A549 (cell line): ENCODE measurements at regions not wholly inside any gene's neighbourhood (a gene's known extent, or its start where the extent isn't known, plus 50 kb on each side); places are given as distances from the start of the nearest gene placed in this dataset.

Source experiments
- ATAC-seq, 2 experiments: fragments of 200-7000 bp in 1 of 2; fragments of >200 bp in 1 of 2; cut with Nextera tagmentation in 1 of 2; cut with Tn5 transposase in 1 of 2; 3 replicates each; pipeline versions ENCODE4 v1.8.0 to v1.9.1; 2018 to 2020; ENCODE audit warnings: mild to moderate bottlenecking in 1 of 2, moderate library complexity in 1 of 2
- CTCF ChIA-PET: fragments of 300-600 bp; sonication (Branson Sonifier 250); formaldehyde crosslinking; extraction: SDS; loops from one replicate; lab custom pipeline; 2021; ENCODE audit warnings: antibody characterized with exemption, inconsistent platforms; lab: Yijun Ruan, JAX
- POLR2A ChIA-PET: fragments of 350-600 bp; formaldehyde crosslinking; extraction: SDS; loops from one replicate; lab custom pipeline; 2021; ENCODE audit warnings: antibody characterized with exemption, inconsistent platforms; lab: Yijun Ruan, JAX
- DNase-seq, 2 experiments: peaks; one replicate each; pipeline versions ENCODE4 v3.0.0 to v3.0.0-alpha.2; 2011 to 2016; ENCODE audit warnings: low read depth in 1 of 2, low spot score in 1 of 2
- FAIRE-seq: peaks from 2 replicates; lab custom pipeline; 2011; peaks lifted over from hg19 to GRCh38; lab: Jason Lieb, UNC
- H3K27ac ChIP-seq, 2 experiments: fragments of >200 bp; sonication (Bioruptor Twin); formaldehyde crosslinking; 3 replicates each; pipeline ENCODE4 v1.5.1; 2016 to 2017
- H3K4me1 ChIP-seq: fragments of >200 bp; sonication (Bioruptor Twin); formaldehyde crosslinking; 3 replicates; pipeline ENCODE4 v1.6.1; 2016
- H3K4me2 ChIP-seq: fragments of >200 bp; sonication (Bioruptor Twin); formaldehyde crosslinking; 3 replicates; pipeline ENCODE4 v1.6.1; 2016
- H3K4me3 ChIP-seq: fragments of >200 bp; sonication (Bioruptor Twin); formaldehyde crosslinking; 3 replicates; pipeline ENCODE4 v1.5.1; 2016
- H3K9me3 ChIP-seq: fragments of >200 bp; sonication (Bioruptor Twin); formaldehyde crosslinking; 3 replicates; pipeline ENCODE4 v1.6.1; 2016
- CBX2 ChIP-seq: fragments of 200-600 bp; sonication (generic); IDR thresholded peaks from 2 replicates; pipeline ENCODE4 v1.6.1; 2016; ENCODE audit warnings: low read depth, mild to moderate bottlenecking, borderline replicate concordance
- EHMT2 ChIP-seq: fragments of 200-600 bp; sonication (generic); IDR thresholded peaks from 2 replicates; pipeline ENCODE4 v1.6.1; 2016; ENCODE audit warnings: antibody characterized with exemption, low read depth, mild to moderate bottlenecking, moderate library complexity
- ESRRA ChIP-seq: fragments of 150-350 bp; IDR thresholded peaks from 2 replicates; pipeline ENCODE4 v1.6.1; 2014; ENCODE audit warnings: mild to moderate bottlenecking, low read length, borderline replicate concordance
- FOSL2 ChIP-seq, 2 experiments: fragments of 450-650 bp in 1 of 2; fragments of >200 bp in 1 of 2; sonication (Bioruptor Twin) in 1 of 2; formaldehyde crosslinking; IDR thresholded peaks; 2 replicates each; pipeline versions ENCODE4 v1.5.0 to v1.6.1; 2016 to 2020; ENCODE audit warnings: mild to moderate bottlenecking in 1 of 2, moderate library complexity in 1 of 2
- HEYL ChIP-seq: fragments of 250-450 bp; sonication (Bioruptor Pico); IDR thresholded peaks from 2 replicates; pipeline ENCODE4 v1.8.0; 2021; ENCODE audit warnings: mild to moderate bottlenecking, moderate library complexity
- HOXA7 ChIP-seq: fragments of 250-450 bp; sonication (Bioruptor Pico); IDR thresholded peaks from 2 replicates; pipeline ENCODE4 v1.5.0; 2020; ENCODE audit warnings: mild to moderate bottlenecking, moderate library complexity
- HOXB13 ChIP-seq: fragments of 250-450 bp; sonication (Bioruptor Pico); IDR thresholded peaks from 2 replicates; pipeline ENCODE4 v1.5.0; 2020; ENCODE audit warnings: low read depth, mild to moderate bottlenecking, moderate library complexity
- HOXB5 ChIP-seq: fragments of 250-450 bp; sonication (Bioruptor Pico); IDR thresholded peaks from 2 replicates; pipeline ENCODE4 v1.5.0; 2020; ENCODE audit warnings: mild to moderate bottlenecking, moderate library complexity
- KDM5A ChIP-seq: fragments of 200-600 bp; sonication (generic); IDR thresholded peaks from 2 replicates; pipeline ENCODE4 v1.6.1; 2016; ENCODE audit warnings: antibody characterized with exemption, mild to moderate bottlenecking
- NFE2L2 ChIP-seq: fragments of 150-350 bp; conservative IDR thresholded peaks from 2 replicates; pipeline ENCODE4 v1.6.1; 2014; ENCODE audit warnings: low read length
- NPAS2 ChIP-seq: fragments of 250-450 bp; sonication (Bioruptor Pico); IDR thresholded peaks from 2 replicates; pipeline ENCODE4 v1.8.0; 2022; ENCODE audit warnings: mild to moderate bottlenecking, moderate library complexity, borderline replicate concordance
- PHF8 ChIP-seq: fragments of 200-600 bp; sonication (generic); IDR thresholded peaks from 2 replicates; pipeline ENCODE4 v1.6.1; 2016; ENCODE audit warnings: low read depth, mild to moderate bottlenecking, antibody characterized with exemption, moderate library complexity, borderline replicate concordance
- POLR2A ChIP-seq: IDR thresholded peaks from 2 replicates; pipeline ENCODE4 v1.6.1; 2012; ENCODE audit warnings: mild to moderate bottlenecking, low read length
- RARB ChIP-seq: fragments of 250-450 bp; sonication (Bioruptor Pico); IDR thresholded peaks from 2 replicates; pipeline ENCODE4 v1.8.0; 2021; ENCODE audit warnings: mild to moderate bottlenecking, moderate library complexity
- SMC3 ChIP-seq: fragments of >200 bp; sonication (Bioruptor Twin); formaldehyde crosslinking; IDR thresholded peaks from 3 replicates; pipeline ENCODE4 v1.6.1; 2018; ENCODE audit warnings: inconsistent platforms
- TFCP2L1 ChIP-seq: fragments of 250-450 bp; sonication (Bioruptor Pico); IDR thresholded peaks from 2 replicates; pipeline ENCODE4 v1.5.0; 2021; ENCODE audit warnings: mild to moderate bottlenecking
- TP53 ChIP-seq: fragments of 250-450 bp; sonication (Bioruptor Pico); IDR thresholded peaks from 2 replicates; pipeline ENCODE4 v1.5.0; 2021; ENCODE audit warnings: mild to moderate bottlenecking, moderate library complexity
- ZC3H11A ChIP-seq: fragments of 450-650 bp; IDR thresholded peaks from 2 replicates; pipeline ENCODE4 v1.6.1; 2014; ENCODE audit warnings: antibody characterized with exemption, mild to moderate bottlenecking
- WGBS: methylation state at CpG from one replicate; pipeline ENCODE4 v1.1.6; 2017; ENCODE audit errors: missing lambda C conversion rate; 5-methylcytosine and 5-hydroxymethylcytosine counted together
- TF ChIP-seq, protein P1 (sequence below): fragments of 150-350 bp; IDR thresholded peaks from 2 replicates; pipeline ENCODE4 v1.6.1; 2014; ENCODE audit warnings: low read depth, mild to moderate bottlenecking, low read length
- TF ChIP-seq, protein P2 (sequence below): IDR thresholded peaks from 2 replicates; pipeline ENCODE4 v1.6.1; 2012; ENCODE audit warnings: low read depth, borderline replicate concordance

DNA sequence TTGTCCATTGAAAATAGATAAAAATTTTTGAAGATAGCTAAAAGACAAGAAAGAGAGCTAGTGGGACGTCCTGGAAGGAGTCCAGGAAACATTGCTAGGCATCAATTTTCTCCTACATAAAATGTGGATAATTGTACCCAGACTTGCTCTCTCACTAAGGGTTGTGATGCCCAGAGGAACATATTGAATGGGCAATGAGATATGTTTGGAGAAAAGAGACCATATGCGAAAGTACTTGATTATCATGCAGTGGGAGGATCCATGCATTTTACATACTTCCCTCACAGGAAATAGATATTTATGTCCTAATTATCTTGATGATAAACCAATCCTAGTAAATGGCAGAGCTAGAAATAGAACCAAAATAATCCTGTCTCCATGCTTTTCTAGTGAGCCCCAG lies 108.4 kb upstream of the TNR start (continued):
- no peak for TF ChIP-seq HOXB5
- no peak for TF ChIP-seq TFCP2L1 (CRISPR knock-in tag)

DNA sequence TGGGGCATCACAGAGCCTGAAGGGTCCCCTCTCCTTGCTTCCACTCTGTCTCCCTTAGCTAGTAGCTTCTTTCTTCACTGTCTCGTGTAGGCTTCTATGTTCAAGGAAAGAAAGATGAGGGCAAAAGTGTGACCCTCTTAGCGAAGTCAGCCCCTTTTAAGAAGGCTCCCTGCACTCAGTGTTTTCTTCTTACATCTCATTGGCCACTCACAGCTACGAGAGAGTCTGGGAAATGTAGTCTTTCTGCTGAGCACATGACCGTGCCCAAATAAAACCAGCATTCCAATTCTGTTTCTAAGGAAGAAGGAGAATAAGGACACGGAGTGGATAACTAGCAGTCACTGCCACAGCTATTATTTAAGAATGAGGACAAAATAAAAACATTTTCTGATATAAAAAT lies 104.9 kb upstream of the TNR start:
- WGBS = under 1% methylated on average over 5 of the region's 5 CpGs
- ATAC-seq (no peak), FAIRE-seq (no peak), DNase-seq (no peak)
- Histone ChIP-seq H3K4me2 (no peak overlapping the region), H3K4me3 (no peak overlapping the region), H3K27ac (no peak overlapping the region), H3K4me1 (no peaks in the 10 kb centered on the region), H3K9me3 (no peaks in the 10 kb centered on the region)
- TF ChIP-seq CBX2 (no peak), HEYL (no peak), TP53 (CRISPR knock-in tag) (no peak), FOSL2 (IDR thresholded peaks at IDR 0.05) (no peak), FOSL2 (CRISPR knock-in tag; IDR thresholded peaks at IDR 0.05) (no peak), TFCP2L1 (CRISPR knock-in tag) (no peak), ZC3H11A (no peak), HOXB13 (no peak), POLR2A (no peak), RARB (no peak), KDM5A (no peak), HOXA7 (CRISPR knock-in tag) (no peak), NPAS2 (CRISPR knock-in tag) (no peak)
- TF ChIP-seq, protein P1, sequence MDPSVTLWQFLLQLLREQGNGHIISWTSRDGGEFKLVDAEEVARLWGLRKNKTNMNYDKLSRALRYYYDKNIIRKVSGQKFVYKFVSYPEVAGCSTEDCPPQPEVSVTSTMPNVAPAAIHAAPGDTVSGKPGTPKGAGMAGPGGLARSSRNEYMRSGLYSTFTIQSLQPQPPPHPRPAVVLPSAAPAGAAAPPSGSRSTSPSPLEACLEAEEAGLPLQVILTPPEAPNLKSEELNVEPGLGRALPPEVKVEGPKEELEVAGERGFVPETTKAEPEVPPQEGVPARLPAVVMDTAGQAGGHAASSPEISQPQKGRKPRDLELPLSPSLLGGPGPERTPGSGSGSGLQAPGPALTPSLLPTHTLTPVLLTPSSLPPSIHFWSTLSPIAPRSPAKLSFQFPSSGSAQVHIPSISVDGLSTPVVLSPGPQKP = no peak
- ChIA-PET CTCF (interaction anchor here (1.4 kb wide), 1 partner anchor 17 kb away, joined by 4 read pairs; no protein-coding TSS in a partner anchor), POLR2A (no interaction called here)

DNA sequence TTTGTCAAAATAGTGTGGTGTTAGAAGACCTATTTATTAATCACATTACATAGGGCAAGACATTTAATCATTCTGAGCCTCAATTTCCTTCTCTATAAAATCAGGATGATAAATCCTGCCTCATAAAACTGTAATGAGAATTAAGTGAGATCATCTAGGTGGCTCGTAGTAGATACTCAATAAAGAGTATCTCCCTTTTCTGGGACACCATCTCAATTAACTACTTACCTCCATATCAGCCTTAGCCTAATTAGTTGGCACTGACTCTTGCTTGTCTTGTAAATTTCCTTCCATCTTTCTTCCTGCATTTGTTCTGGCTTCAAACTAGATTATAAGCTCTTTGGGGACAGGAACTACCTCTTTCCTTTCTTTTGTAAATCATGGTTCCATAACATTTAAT lies 102.6 kb upstream of the TNR start:
- no peak overlapping the region for H3K4me3 ChIP-seq
- TF ChIP-seq EHMT2 (no peak), ESRRA (no peak), HOXA7 (CRISPR knock-in tag) (no peak), PHF8 (no peak)
- TF ChIP-seq, protein P2, sequence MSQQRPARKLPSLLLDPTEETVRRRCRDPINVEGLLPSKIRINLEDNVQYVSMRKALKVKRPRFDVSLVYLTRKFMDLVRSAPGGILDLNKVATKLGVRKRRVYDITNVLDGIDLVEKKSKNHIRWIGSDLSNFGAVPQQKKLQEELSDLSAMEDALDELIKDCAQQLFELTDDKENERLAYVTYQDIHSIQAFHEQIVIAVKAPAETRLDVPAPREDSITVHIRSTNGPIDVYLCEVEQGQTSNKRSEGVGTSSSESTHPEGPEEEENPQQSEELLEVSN = no peak
- TF ChIP-seq, all 56 proteins: peak for 0
- DNase-seq (no peak), ATAC-seq (no peak), FAIRE-seq (no peak)
- Histone ChIP-seq H3K27ac (no peak overlapping the region), H3K4me2 (no peak overlapping the region), H3K9me3 (no peaks in the 10 kb centered on the region), H3K4me1 (no peaks in the 10 kb centered on the region)
- 4% methylated on average over 1 of the region's 1 CpG for WGBS
- POLR2A ChIA-PET = no interaction called here
- CTCF ChIA-PET = no interaction called here

DNA sequence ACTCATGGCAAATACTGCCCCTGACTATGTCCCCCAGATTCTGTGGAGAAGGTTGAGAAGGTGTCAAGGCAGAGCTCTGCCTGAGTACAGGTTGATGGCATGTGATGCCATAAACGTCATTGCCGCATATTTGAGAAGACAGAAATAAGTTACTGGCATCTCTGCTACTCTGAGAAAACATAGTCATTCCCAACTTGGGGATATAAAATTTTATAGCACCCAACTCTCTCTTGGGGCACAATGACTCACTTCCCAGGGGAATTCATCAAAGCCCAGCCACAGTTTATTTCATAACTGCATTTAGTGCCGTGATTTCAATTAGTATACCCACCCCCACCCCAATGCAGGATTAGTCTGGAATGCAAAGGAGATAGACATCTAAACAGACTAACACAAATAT lies 101.9 kb upstream of the TNR start:
- H3K4me3 ChIP-seq = no peak overlapping the region
- H3K9me3 ChIP-seq = no peaks in the 10 kb centered on the region
- no peak for ATAC-seq
- ChIA-PET POLR2A (no interaction called here), CTCF (no interaction called here)
- H3K4me2 ChIP-seq = no peak overlapping the region
- TF ChIP-seq EHMT2 (no peak), ESRRA (no peak), NFE2L2 (no peak)
- no peak for DNase-seq
- no peak overlapping the region for H3K27ac ChIP-seq
- 17% methylated on average over 3 of the region's 3 CpGs for WGBS
- no peaks in the 10 kb centered on the region for H3K4me1 ChIP-seq
- no peak for FAIRE-seq

DNA sequence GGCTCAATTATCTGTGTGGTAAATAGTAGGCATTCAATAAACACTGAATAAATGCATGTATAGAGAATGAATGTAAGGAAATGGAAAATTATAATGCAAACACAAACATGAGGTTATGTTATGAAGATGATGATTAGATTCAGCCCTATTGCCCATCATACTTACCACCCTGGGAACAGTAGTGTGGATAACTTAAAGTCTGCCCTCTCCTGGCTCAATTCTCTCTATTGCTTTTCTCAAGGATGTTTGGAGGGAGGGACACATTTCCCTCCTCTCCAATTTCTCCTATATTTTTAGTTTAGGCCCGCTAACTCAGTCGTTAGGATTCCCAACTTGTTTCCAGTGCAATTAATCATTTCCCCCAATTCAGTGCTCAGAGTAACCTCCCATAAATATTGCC lies 101.5 kb upstream of the TNR start:
- Histone ChIP-seq H3K4me3 (no peak overlapping the region), H3K27ac (no peak overlapping the region), H3K4me2 (no peak overlapping the region), H3K4me1 (no peaks in the 10 kb centered on the region), H3K9me3 (no peaks in the 10 kb centered on the region)
- WGBS = 7% methylated on average over 2 of the region's 2 CpGs
- no peak for FAIRE-seq
- ChIA-PET POLR2A (no interaction called here), CTCF (no interaction called here)
- TF ChIP-seq EHMT2 (no peak), SMC3 (no peak)
- DNase-seq = no peak
- no peak for ATAC-seq
